ENCODE measurements at regions not wholly inside any gene's neighbourhood (a gene's known extent, or its start where the extent isn't known, plus 50 kb on each side); places are given as distances from the start of the nearest gene placed in this dataset.

GRCh38 chr2:45259547-45260160 is 250.4 kb upstream of the SIX2 start:
- intact Hi-C loops (cut with DNase I; ENCODE audit: low total_unique reads) = no loop called here
- Histone ChIP-seq H3K27me3 (replicated peaks in 1 of 7) (peaks cover 0 to 18% (median 0%) of the 10 kb centered on the region in 7 donors), H3K36me3 (no peaks in the 10 kb centered on the region), H3K9me3 (no peaks in the 10 kb centered on the region), H3K4me3 (no peak overlapping the region), H3K27ac (no peak overlapping the region), H3K4me1 (no peaks in the 10 kb centered on the region)
- WGBS, 5 donors = 75 to 89% (median 86%) methylated on average over 8 of the region's 8 CpGs
- DNase-seq = no peak
- no peak for TF ChIP-seq CTCF (IDR thresholded peaks at IDR 0.05 in 8 of 11, conservative IDR thresholded peaks at IDR 0.05 in 3 of 11)
- no peak for TF ChIP-seq POLR2A (IDR thresholded peaks at IDR 0.05)
- TF ChIP-seq POLR2AphosphoS5 (IDR thresholded peaks at IDR 0.05) = no peak

DNA sequence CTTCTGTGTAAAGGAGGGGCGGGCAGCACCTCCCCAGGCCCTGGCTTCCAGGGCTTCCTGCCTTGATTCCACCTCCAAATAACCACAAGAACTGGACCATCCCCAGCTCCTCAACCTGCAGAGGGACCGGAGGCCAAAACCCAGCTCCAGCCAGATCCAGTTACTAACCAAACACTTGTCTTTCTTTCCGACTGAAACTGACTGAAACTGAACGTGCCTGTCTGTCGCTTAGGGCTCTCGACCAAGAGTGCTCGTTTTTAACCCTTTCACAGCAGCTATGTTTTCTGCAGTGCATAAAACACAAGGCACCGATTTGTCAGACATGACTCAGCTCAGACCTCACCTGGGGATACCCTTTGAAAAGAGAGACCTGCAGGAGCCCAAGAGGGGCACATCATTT is 249.9 kb upstream of the SIX2 start:
- Histone ChIP-seq H3K36me3 (no peaks in the 10 kb centered on the region), H3K27ac (no peak overlapping the region), H3K4me3 (no peak overlapping the region), H3K27me3 (replicated peaks in 1 of 7) (peaks cover 0 to 18% (median 0%) of the 10 kb centered on the region in 7 donors), H3K4me1 (no peaks in the 10 kb centered on the region), H3K9me3 (no peaks in the 10 kb centered on the region)
- intact Hi-C loops (cut with DNase I; ENCODE audit: low total_unique reads) = no loop called here
- DNase-seq = no peak
- TF ChIP-seq CTCF (IDR thresholded peaks at IDR 0.05 in 8 of 11, conservative IDR thresholded peaks at IDR 0.05 in 3 of 11) (no peak), POLR2AphosphoS5 (IDR thresholded peaks at IDR 0.05) (no peak), POLR2A (IDR thresholded peaks at IDR 0.05) (no peak)
- WGBS, 5 donors = 58 to 72% (median 66%) methylated on average over 8 of the region's 8 CpGs

DNA sequence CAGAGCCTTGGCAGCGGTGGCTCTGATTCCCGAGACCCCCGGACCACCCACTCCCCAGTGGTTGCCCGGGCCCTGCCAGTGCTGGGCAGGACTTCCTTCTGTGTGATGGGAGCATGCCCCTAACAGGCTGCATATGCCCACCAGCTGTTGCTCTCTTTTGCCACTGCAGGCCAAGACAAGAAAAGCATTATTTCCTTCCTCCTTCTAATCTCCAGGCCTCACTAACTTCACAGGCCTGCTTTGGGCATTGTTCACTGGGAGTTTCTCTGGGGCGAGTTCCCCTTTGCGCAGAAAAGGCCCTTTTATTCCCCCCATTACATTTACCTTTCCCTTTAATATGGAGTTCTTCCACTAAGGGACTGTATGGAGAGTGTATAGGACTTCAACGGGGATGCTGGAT is 249.1 kb upstream of the SIX2 start:
- WGBS, 5 donors = 28 to 38% (median 34%) methylated on average over 6 to 7 of the region's 7 CpGs
- intact Hi-C loops (cut with DNase I; ENCODE audit: low total_unique reads) = no loop called here
- no peaks in the 10 kb centered on the region for H3K9me3 ChIP-seq
- no peaks in the 10 kb centered on the region for H3K36me3 ChIP-seq
- H3K4me1 ChIP-seq = no peaks in the 10 kb centered on the region
- DNase-seq = no peak
- no peak overlapping the region for H3K27ac ChIP-seq
- H3K27me3 ChIP-seq (replicated peaks in 1 of 7) = peaks cover 0 to 14% (median 0%) of the 10 kb centered on the region in 7 donors
- TF ChIP-seq CTCF (IDR thresholded peaks at IDR 0.05 in 8 of 11, conservative IDR thresholded peaks at IDR 0.05 in 3 of 11) (no peak), POLR2AphosphoS5 (IDR thresholded peaks at IDR 0.05) (no peak), POLR2A (IDR thresholded peaks at IDR 0.05) (no peak)
- no peak overlapping the region for H3K4me3 ChIP-seq

DNA sequence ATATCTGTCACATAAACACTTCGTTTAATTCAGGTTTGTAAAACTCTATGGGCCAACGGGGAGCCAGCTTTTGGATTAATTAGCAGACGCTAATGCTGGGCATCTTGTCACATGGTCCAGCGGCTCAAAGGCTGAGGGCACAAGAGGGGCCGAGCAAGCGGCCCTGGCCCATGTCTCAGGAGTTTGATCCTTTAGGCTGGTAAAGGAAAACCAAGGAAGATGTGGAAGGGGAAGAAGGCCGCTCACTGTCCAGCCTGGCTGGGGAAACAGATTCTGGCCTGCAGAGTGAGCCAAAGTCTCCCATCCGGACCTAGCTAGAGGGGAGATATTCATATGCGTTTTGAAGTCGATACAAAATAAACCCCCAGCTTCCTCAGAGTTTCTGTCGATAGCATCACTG is 248.6 kb upstream of the SIX2 start:
- Histone ChIP-seq H3K27me3 (replicated peaks in 1 of 7) (peaks cover 0 to 10% (median 0%) of the 10 kb centered on the region in 7 donors), H3K9me3 (no peaks in the 10 kb centered on the region), H3K36me3 (no peaks in the 10 kb centered on the region), H3K27ac (no peak overlapping the region), H3K4me3 (no peak overlapping the region), H3K4me1 (no peaks in the 10 kb centered on the region)
- no peak for DNase-seq
- intact Hi-C loops (cut with DNase I; ENCODE audit: low total_unique reads) = no loop called here
- TF ChIP-seq CTCF (IDR thresholded peaks at IDR 0.05 in 8 of 11, conservative IDR thresholded peaks at IDR 0.05 in 3 of 11) (no peak), POLR2AphosphoS5 (IDR thresholded peaks at IDR 0.05) (no peak), POLR2A (IDR thresholded peaks at IDR 0.05) (no peak)
- 68 to 77% (median 72%) methylated on average over 11 of the region's 11 CpGs for WGBS, 5 donors

Measured in spleen (tissue), 11 donors.